KMS-11 (cell line): ENCODE measurements at regions not wholly inside any gene's neighbourhood (a gene's known extent, or its start where the extent isn't known, plus 50 kb on each side); places are given as distances from the start of the nearest gene placed in this dataset.

ENCODE experiments used
- H2AFZ ChIP-seq: fragments of 200-600 bp; sonication (generic); 2 replicates; pipeline ENCODE4 v1.6.1; 2016; ENCODE audit warnings: antibody characterized with exemption, mixed run types, low read depth
- H3K27ac ChIP-seq: fragments of 200-600 bp; sonication (generic); 2 replicates; pipeline ENCODE4 v1.6.1; 2016; ENCODE audit warnings: mild to moderate bottlenecking, mixed run types
- H3K27me3 ChIP-seq: fragments of 200-600 bp; sonication (generic); 2 replicates; pipeline ENCODE4 v1.6.1; 2017; ENCODE audit warnings: mild to moderate bottlenecking, low read depth, mixed run types, moderate library complexity; ENCODE audit not compliant: insufficient read depth
- H3K36me3 ChIP-seq: fragments of 200-600 bp; sonication (generic); 2 replicates; pipeline ENCODE4 v1.6.1; 2017; ENCODE audit warnings: mild to moderate bottlenecking, mixed run types; ENCODE audit not compliant: insufficient read depth
- H3K4me1 ChIP-seq: fragments of 200-600 bp; sonication (generic); 2 replicates; pipeline ENCODE4 v1.6.1; 2016; ENCODE audit warnings: mild to moderate bottlenecking, low read depth, mixed run types; ENCODE audit not compliant: poor library complexity, severe bottlenecking
- H3K4me2 ChIP-seq: fragments of 200-600 bp; sonication (generic); 2 replicates; pipeline ENCODE4 v1.7.0; 2016; ENCODE audit warnings: mild to moderate bottlenecking, mixed run types
- H3K4me3 ChIP-seq: fragments of 200-600 bp; sonication (generic); IDR thresholded peaks from 2 replicates; pipeline ENCODE4 v1.6.1; 2017; ENCODE audit warnings: low read depth, low read length, mixed read lengths; ENCODE audit not compliant: insufficient read depth
- H3K79me2 ChIP-seq: fragments of 200-600 bp; sonication (generic); 2 replicates; pipeline ENCODE4 v1.6.1; 2016; ENCODE audit warnings: low read depth, mixed run types; ENCODE audit not compliant: insufficient read depth
- H3K9ac ChIP-seq: fragments of 200-600 bp; sonication (generic); 2 replicates; pipeline ENCODE4 v1.6.1; 2016; ENCODE audit warnings: mild to moderate bottlenecking, mixed run types
- H4K20me1 ChIP-seq: fragments of 200-600 bp; sonication (generic); 2 replicates; pipeline ENCODE4 v1.6.1; 2016; ENCODE audit warnings: mild to moderate bottlenecking, mixed run types; ENCODE audit not compliant: insufficient read depth
- TF ChIP-seq, protein P1 (sequence below): fragments of 200-600 bp; sonication (generic); conservative IDR thresholded peaks from 2 replicates; pipeline ENCODE4 v1.6.1; 2017; ENCODE audit warnings: low read depth, mild to moderate bottlenecking, antibody characterized with exemption, low read length, moderate library complexity, mixed read lengths

DNA sequence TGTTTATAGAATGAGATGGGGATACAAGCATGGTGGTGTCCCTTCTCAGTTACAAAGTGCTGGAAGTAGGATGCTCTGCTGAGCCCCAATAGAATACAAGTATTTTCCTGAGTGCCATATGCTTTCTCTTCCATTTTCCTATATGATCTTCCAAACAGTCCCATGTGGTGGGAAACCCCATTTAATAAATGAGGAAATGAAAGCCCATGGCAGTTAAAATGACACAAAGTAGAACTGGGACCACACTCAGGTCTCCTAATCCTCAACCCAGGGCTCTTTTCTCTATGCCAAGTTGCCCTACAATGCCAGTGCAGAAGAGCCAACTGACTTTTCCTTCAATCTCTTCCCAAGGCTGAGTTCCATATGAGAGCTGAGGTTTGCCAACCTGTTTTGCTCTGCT lies 198.0 kb upstream of the FOXN2 start:
- Histone ChIP-seq H3K36me3 (no peaks in the 10 kb centered on the region), H2AFZ (no peak overlapping the region), H3K27ac (no peak overlapping the region), H3K4me1 (peaks cover 35% of the 10 kb centered on the region), H3K27me3 (no peaks in the 10 kb centered on the region), H3K79me2 (no peaks in the 10 kb centered on the region), H3K4me3 (no peak overlapping the region), H4K20me1 (no peaks in the 10 kb centered on the region), H3K9ac (no peak overlapping the region), H3K4me2 (no peak overlapping the region)
- TF ChIP-seq, protein P1, sequence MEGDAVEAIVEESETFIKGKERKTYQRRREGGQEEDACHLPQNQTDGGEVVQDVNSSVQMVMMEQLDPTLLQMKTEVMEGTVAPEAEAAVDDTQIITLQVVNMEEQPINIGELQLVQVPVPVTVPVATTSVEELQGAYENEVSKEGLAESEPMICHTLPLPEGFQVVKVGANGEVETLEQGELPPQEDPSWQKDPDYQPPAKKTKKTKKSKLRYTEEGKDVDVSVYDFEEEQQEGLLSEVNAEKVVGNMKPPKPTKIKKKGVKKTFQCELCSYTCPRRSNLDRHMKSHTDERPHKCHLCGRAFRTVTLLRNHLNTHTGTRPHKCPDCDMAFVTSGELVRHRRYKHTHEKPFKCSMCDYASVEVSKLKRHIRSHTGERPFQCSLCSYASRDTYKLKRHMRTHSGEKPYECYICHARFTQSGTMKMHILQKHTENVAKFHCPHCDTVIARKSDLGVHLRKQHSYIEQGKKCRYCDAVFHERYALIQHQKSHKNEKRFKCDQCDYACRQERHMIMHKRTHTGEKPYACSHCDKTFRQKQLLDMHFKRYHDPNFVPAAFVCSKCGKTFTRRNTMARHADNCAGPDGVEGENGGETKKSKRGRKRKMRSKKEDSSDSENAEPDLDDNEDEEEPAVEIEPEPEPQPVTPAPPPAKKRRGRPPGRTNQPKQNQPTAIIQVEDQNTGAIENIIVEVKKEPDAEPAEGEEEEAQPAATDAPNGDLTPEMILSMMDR: no peak

- H4K20me1 ChIP-seq: no peaks in the 10 kb centered on the region
- no peaks in the 10 kb centered on the region for H3K79me2 ChIP-seq
- H3K27ac ChIP-seq: no peak overlapping the region
- no peak overlapping the region for H3K9ac ChIP-seq
- no peaks in the 10 kb centered on the region for H3K27me3 ChIP-seq
- no peak overlapping the region for H3K4me2 ChIP-seq
- H2AFZ ChIP-seq: no peak overlapping the region
- peaks cover 35% of the 10 kb centered on the region for H3K4me1 ChIP-seq
- TF ChIP-seq, protein P1: no peak
- H3K4me3 ChIP-seq: no peak overlapping the region
- no peaks in the 10 kb centered on the region for H3K36me3 ChIP-seq
Observed at GRCh38 chr2:48118895-48119294, 195.6 kb upstream of the FOXN2 start.

DNA sequence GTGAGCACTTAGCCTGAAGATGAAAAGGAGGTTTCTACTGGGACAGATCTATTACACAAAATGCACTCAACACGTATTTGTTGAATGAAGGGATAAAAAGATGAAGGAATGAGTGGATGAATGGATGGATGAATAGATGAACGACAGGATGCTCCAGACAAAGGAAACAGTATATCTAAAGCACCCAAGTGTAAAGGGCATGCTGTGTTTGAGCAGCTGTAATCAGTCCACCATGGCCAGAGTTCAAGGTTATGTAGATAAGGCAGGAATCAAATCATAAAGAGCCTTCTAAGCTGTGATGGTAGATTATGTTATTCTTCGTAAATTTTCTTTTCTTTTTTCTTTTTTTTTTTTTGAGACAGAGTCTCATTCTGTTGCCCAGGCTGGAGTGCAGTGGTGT lies 194.4 kb upstream of the FOXN2 start:
- Histone ChIP-seq H3K79me2 (no peaks in the 10 kb centered on the region), H3K4me2 (no peak overlapping the region), H3K27ac (no peak overlapping the region), H3K36me3 (no peaks in the 10 kb centered on the region), H3K27me3 (no peaks in the 10 kb centered on the region), H3K9ac (no peak overlapping the region), H3K4me1 (peaks cover 26% of the 10 kb centered on the region), H4K20me1 (no peaks in the 10 kb centered on the region), H2AFZ (no peak overlapping the region), H3K4me3 (no peak overlapping the region)
- TF ChIP-seq, protein P1: no peak

DNA sequence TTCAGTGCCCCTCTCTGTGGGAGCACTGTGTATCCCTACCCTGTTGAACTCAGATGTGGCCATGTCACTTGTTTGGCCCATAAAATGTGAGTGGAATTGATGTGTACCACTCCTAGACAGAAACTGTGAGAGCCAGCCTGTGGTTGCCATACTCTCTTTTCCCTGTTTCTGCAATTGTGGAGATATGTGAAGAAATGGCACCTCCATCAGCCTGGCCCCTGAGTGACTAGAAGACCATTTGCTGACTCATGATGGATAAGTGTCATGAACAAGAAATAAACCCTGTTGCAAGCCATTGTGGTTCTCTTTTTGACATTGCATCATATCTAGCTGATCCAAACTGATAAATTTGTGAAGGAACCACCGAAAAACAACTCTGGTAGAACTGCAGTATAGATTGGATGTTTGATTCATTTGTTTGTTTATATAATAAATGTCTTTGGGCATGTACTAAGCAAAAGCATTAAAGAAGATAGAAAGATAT lies 193.7 kb upstream of the FOXN2 start:
- Histone ChIP-seq H3K9ac (no peak overlapping the region), H3K4me2 (no peak overlapping the region; the same call in 1 of the 2 replicates), H3K36me3 (no peaks in the 10 kb centered on the region), H3K4me3 (no peak overlapping the region), H3K4me1 (peaks cover 26% of the 10 kb centered on the region), H3K27ac (no peak overlapping the region), H3K27me3 (no peaks in the 10 kb centered on the region), H4K20me1 (no peaks in the 10 kb centered on the region), H3K79me2 (no peaks in the 10 kb centered on the region), H2AFZ (no peak overlapping the region)
- TF ChIP-seq, protein P1: no peak
